Gastrocnemius medialis (tissue), 4 donors: ENCODE measurements at regions not wholly inside any gene's neighbourhood (a gene's known extent, or its start where the extent isn't known, plus 50 kb on each side); places are given as distances from the start of the nearest gene placed in this dataset.

Experiments used
- POLR2A ChIP-seq, 2 donors: fragments of 450-650 bp; IDR thresholded peaks; one replicate each; pipeline ENCODE4 v1.6.1; 2017; ENCODE audit warnings: antibody characterized with exemption in 2 of 2, mild to moderate bottlenecking in 2 of 2, moderate library complexity in 2 of 2
- TF ChIP-seq, protein P1 (sequence below), 5 experiments: fragments of 450-650 bp in 3 of 5; fragments of 200-600 bp in 2 of 5; sonication (generic) in 2 of 5; IDR thresholded peaks in 4 of 5; conservative IDR thresholded peaks in 1 of 5; 1 replicate in 4 of 5; 2 replicates in 1 of 5; pipeline ENCODE4 v1.5.1; 2016 to 2019; ENCODE audit warnings: antibody characterized with exemption in 5 of 5, mild to moderate bottlenecking in 3 of 5, moderate library complexity in 3 of 5

DNA sequence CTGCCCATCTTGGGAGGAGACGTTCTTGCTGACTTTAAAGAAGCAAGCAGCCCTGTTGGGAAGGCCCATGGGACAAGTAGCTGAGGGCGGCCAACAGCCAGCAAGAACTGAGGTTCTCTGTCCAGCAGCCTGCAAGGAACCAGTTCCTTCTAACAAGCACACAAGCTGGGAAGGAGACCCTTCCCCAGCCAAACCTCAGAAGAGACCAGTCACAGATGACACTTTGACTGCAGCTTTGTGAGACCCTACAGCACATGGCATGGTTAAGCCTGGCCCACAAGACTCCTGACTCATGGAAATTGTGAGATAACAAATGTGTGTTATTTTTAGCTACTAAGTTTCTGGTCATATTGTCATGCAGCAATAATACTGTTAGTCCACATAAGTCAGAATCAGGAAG, 99.9 kb downstream of the PRLHR start:
- TF ChIP-seq, protein P1, sequence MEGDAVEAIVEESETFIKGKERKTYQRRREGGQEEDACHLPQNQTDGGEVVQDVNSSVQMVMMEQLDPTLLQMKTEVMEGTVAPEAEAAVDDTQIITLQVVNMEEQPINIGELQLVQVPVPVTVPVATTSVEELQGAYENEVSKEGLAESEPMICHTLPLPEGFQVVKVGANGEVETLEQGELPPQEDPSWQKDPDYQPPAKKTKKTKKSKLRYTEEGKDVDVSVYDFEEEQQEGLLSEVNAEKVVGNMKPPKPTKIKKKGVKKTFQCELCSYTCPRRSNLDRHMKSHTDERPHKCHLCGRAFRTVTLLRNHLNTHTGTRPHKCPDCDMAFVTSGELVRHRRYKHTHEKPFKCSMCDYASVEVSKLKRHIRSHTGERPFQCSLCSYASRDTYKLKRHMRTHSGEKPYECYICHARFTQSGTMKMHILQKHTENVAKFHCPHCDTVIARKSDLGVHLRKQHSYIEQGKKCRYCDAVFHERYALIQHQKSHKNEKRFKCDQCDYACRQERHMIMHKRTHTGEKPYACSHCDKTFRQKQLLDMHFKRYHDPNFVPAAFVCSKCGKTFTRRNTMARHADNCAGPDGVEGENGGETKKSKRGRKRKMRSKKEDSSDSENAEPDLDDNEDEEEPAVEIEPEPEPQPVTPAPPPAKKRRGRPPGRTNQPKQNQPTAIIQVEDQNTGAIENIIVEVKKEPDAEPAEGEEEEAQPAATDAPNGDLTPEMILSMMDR (IDR thresholded peaks at IDR 0.05 in 4 of 5, conservative IDR thresholded peaks at IDR 0.05 in 1 of 5) = no peak
- TF ChIP-seq POLR2A (IDR thresholded peaks at IDR 0.05) = no peak
